GM12878 (cell line): ENCODE measurements at regions not wholly inside any gene's neighbourhood (a gene's known extent, or its start where the extent isn't known, plus 50 kb on each side); places are given as distances from the start of the nearest gene placed in this dataset.

Experiments
- ATAC-seq: fragments of 200-7000 bp; cut with Tn5 transposase; 3 replicates; pipeline ENCODE4 v1.9.1; 2020; ENCODE audit warnings: mild to moderate bottlenecking, moderate library complexity
- BruUV-seq: library from RNA; stranded (reverse); fragments of 400-500 nt; replicated peaks from 2 replicates; lab custom pipeline; 2021; lab: Mats Ljungman, UMichigan
- CTCF ChIA-PET: fragments of 300-600 bp; sonication (Branson Sonifier 250); formaldehyde crosslinking; extraction: SDS; loops from one replicate; lab custom pipeline; 2021; ENCODE audit warnings: inconsistent platforms; lab: Yijun Ruan, JAX
- POLR2A ChIA-PET: fragments of 350-600 bp; formaldehyde crosslinking; extraction: SDS; loops from one replicate; lab custom pipeline; 2021; ENCODE audit warnings: inconsistent platforms; lab: Charles Lee
- RAD21 ChIA-PET: fragments of 300-600 bp; sonication (Branson Sonifier 250); formaldehyde crosslinking; loops from one replicate; lab custom pipeline; 2023; ENCODE audit warnings: antibody characterized with exemption; ENCODE audit not compliant: unreplicated experiment; lab: Charles Lee
- SMC1A ChIA-PET: fragments of 300-600 bp; sonication (Branson Sonifier 250); formaldehyde crosslinking; loops from one replicate; lab custom pipeline; 2023; ENCODE audit not compliant: unreplicated experiment, uncharacterized antibody; lab: Charles Lee
- DNase-seq: peaks from one replicate; pipeline ENCODE4 v3.0.0-alpha.2; 2011; ENCODE audit warnings: low read depth, low spot score
- FAIRE-seq: peaks from 3 replicates; lab custom pipeline; 2011; peaks lifted over from hg19 to GRCh38; lab: Jason Lieb, UNC
- H2AFZ ChIP-seq: 2 replicates; pipeline ENCODE4 v1.6.0; 2011; ENCODE audit warnings: low read depth, low read length, control low read depth; ENCODE audit not compliant: control insufficient read depth
- H3K27ac ChIP-seq: 2 replicates; pipeline ENCODE4 v1.5.1; 2011; ENCODE audit warnings: control low read depth; ENCODE audit not compliant: control insufficient read depth, insufficient read depth
- H3K27me3 ChIP-seq, 2 experiments: replicated peaks in 1 of 2; 2 replicates each; pipeline versions ENCODE4 v1.6.0 to v1.6.1; 2011; ENCODE audit warnings: low read length in 1 of 2; ENCODE audit not compliant: control insufficient read depth in 2 of 2, insufficient read depth in 2 of 2
- H3K36me3 ChIP-seq, 2 experiments: 2 replicates each; pipeline ENCODE4 v1.5.1; 2011; ENCODE audit warnings: low read length in 1 of 2; ENCODE audit not compliant: control insufficient read depth in 2 of 2, insufficient read depth in 2 of 2
- H3K4me1 ChIP-seq: 2 replicates; pipeline ENCODE4 v1.6.1; 2011; ENCODE audit warnings: mild to moderate bottlenecking, low read length, moderate library complexity, mixed read lengths; ENCODE audit not compliant: control insufficient read depth, insufficient read depth
- H3K4me2 ChIP-seq: 2 replicates; pipeline ENCODE4 v1.6.0; 2011; ENCODE audit warnings: control low read depth; ENCODE audit not compliant: control insufficient read depth, insufficient read depth
- H3K4me3 ChIP-seq: fragments of 200-600 bp; sonication (generic); 2 replicates; pipeline ENCODE4 v1.5.1; 2016
- H3K79me2 ChIP-seq: 2 replicates; pipeline ENCODE4 v1.6.0; 2011; ENCODE audit warnings: low read length; ENCODE audit not compliant: control insufficient read depth, insufficient read depth
- H3K9ac ChIP-seq: 2 replicates; pipeline ENCODE4 v1.8.0; 2011; ENCODE audit warnings: low read length, control low read depth, mixed read lengths; ENCODE audit not compliant: control insufficient read depth, insufficient read depth
- H3K9me3 ChIP-seq: replicated peaks from 3 replicates; pipeline ENCODE4 v1.5.1; 2011; ENCODE audit warnings: mild to moderate bottlenecking, low read length; ENCODE audit not compliant: control insufficient read depth, insufficient read depth
- H4K20me1 ChIP-seq: 2 replicates; pipeline ENCODE4 v1.6.0; 2011; ENCODE audit not compliant: control insufficient read depth, insufficient read depth
- ASH2L ChIP-seq: fragments of 300-600, 200-600 bp; sonication (generic); IDR thresholded peaks from 2 replicates; pipeline ENCODE4 v1.6.1; 2017; ENCODE audit warnings: low read depth, mild to moderate bottlenecking, borderline replicate concordance
- CEBPZ ChIP-seq: fragments of 150-350 bp; IDR thresholded peaks from 2 replicates; pipeline ENCODE4 v1.6.1; 2016; ENCODE audit warnings: low read depth, low read length
- DPF2 ChIP-seq: fragments of 450-650 bp; IDR thresholded peaks from 2 replicates; pipeline ENCODE4 v1.6.1; 2017; ENCODE audit warnings: mild to moderate bottlenecking
- ETV6 ChIP-seq, 2 experiments: fragments of 450-650 bp in 1 of 2; IDR thresholded peaks in 1 of 2; conservative IDR thresholded peaks in 1 of 2; 2 replicates each; pipeline ENCODE4 v1.6.1; 2014; ENCODE audit warnings: antibody characterized with exemption in 1 of 2, borderline replicate concordance in 1 of 2, low read depth in 1 of 2, mild to moderate bottlenecking in 1 of 2, moderate library complexity in 1 of 2
- HDAC2 ChIP-seq: fragments of 200-600 bp; sonication (generic); IDR thresholded peaks from 2 replicates; pipeline ENCODE4 v1.6.1; 2017
- HSF1 ChIP-seq: fragments of 150-350 bp; IDR thresholded peaks from 2 replicates; pipeline ENCODE4 v1.6.1; 2014; ENCODE audit warnings: mild to moderate bottlenecking, low read depth, low read length
- MEF2A ChIP-seq: IDR thresholded peaks from 2 replicates; pipeline ENCODE4 v1.6.1; 2011; ENCODE audit warnings: low read depth, mild to moderate bottlenecking, low read length, moderate library complexity; ENCODE audit not compliant: insufficient read depth
- MYB ChIP-seq: fragments of 150-350 bp; IDR thresholded peaks from 2 replicates; pipeline ENCODE4 v1.6.1; 2014; ENCODE audit warnings: mild to moderate bottlenecking, low read depth, low read length, borderline replicate concordance
- NFYB ChIP-seq: IDR thresholded peaks from 2 replicates; pipeline ENCODE4 v1.6.1; 2011; ENCODE audit warnings: low read depth, mild to moderate bottlenecking, low read length, improper control_type of control experiment, moderate library complexity; ENCODE audit not compliant: insufficient read depth
- NKRF ChIP-seq: fragments of 450-650 bp; conservative IDR thresholded peaks from 2 replicates; pipeline ENCODE4 v1.6.1; 2017; ENCODE audit warnings: mild to moderate bottlenecking, moderate library complexity
- SMC3 ChIP-seq: IDR thresholded peaks from 2 replicates; pipeline ENCODE4 v1.6.1; 2011; ENCODE audit warnings: low read length, improper control_type of control experiment, borderline replicate concordance
- YY1 ChIP-seq: IDR thresholded peaks from 2 replicates; pipeline ENCODE4 v1.6.1; 2011; ENCODE audit warnings: low read depth, mild to moderate bottlenecking, low read length
- ZBTB4 ChIP-seq: fragments of 450-650 bp; formaldehyde crosslinking; IDR thresholded peaks from 2 replicates; pipeline ENCODE4 v1.4.0; 2022; ENCODE audit warnings: mild to moderate bottlenecking, moderate library complexity
- WGBS: methylation state at CpG from one replicate; pipeline ENCODE4 v1.1.6; 2016; ENCODE audit warnings: low lambda C conversion rate; ENCODE audit not compliant: insufficient replicate concordance, insufficient coverage; ENCODE audit errors: missing lambda C conversion rate; 5-methylcytosine and 5-hydroxymethylcytosine counted together
- in situ Hi-C: fragments of 300-500 bp; cut with MboI; formaldehyde crosslinking; loops from 9 replicates; pipeline ENCODE4 v1.14.3; 2018; ENCODE audit warnings: mixed read lengths
- intact Hi-C: fragments of 100-400 bp; cut with micrococcal nuclease; formaldehyde crosslinking; loops from one replicate; pipeline ENCODE4 v1.14.2; 2022; ENCODE audit not compliant: unreplicated experiment

- TF ChIP-seq CEBPZ (no peak), ASH2L (no peak), ETV6 (conservative IDR thresholded peaks at IDR 0.05 in 1 of 2, IDR thresholded peaks at IDR 0.05 in 1 of 2; ENCODE audit: borderline replicate concordance in 1 of 2, low read depth in 1 of 2) (no peak), YY1 (no peak)
Measured at GRCh38 chr7:67398916-67399315, 402.3 kb downstream of the TYW1 start (continued).

- ChIA-PET SMC1A (no interaction called here), POLR2A (no interaction called here), CTCF (interaction anchor here (0.6 kb wide), 1 partner anchor 1189 kb away, joined by 3 read pairs; no protein-coding TSS in a partner anchor), RAD21 (no interaction called here)
- H3K9me3 ChIP-seq, result no peaks in the 10 kb centered on the region
- H3K4me3 ChIP-seq, result no peak overlapping the region
- no peak overlapping the region for H2AFZ ChIP-seq
- no TSS peak for BruUV-seq
- 2% methylated on average over 3 of the region's 3 CpGs for WGBS
- H3K4me1 ChIP-seq, result no peaks in the 10 kb centered on the region
- H3K4me2 ChIP-seq, result no peak overlapping the region
- H3K9ac ChIP-seq, result no peak overlapping the region
- in situ Hi-C loops, result no loop called here
- no peaks in the 10 kb centered on the region for H3K27me3 ChIP-seq
- no peak overlapping the region for H3K27ac ChIP-seq
- DNase-seq (no peak), ATAC-seq (no peak), FAIRE-seq (no peak)
- intact Hi-C loops, result no loop called here
- no peaks in the 10 kb centered on the region for H3K79me2 ChIP-seq
- no peaks in the 10 kb centered on the region for H3K36me3 ChIP-seq
- H4K20me1 ChIP-seq, result no peaks in the 10 kb centered on the region
- TF ChIP-seq SMC3, result no peak
- no peak for TF ChIP-seq MYB
- no peak for TF ChIP-seq HSF1
- TF ChIP-seq ZBTB4, result no peak
- TF ChIP-seq MEF2A, result no peak
- TF ChIP-seq DPF2, result no peak
- no peak for TF ChIP-seq NFYB
- TF ChIP-seq NKRF, result no peak
- no peak for TF ChIP-seq HDAC2
Measured at GRCh38 chr7:67401492-67401891, 404.9 kb downstream of the TYW1 start.
